SK-N-SH (cell line): ENCODE measurements at regions not wholly inside any gene's neighbourhood (a gene's known extent, or its start where the extent isn't known, plus 50 kb on each side); places are given as distances from the start of the nearest gene placed in this dataset.

Source experiments
- MXI1 ChIP-seq: IDR thresholded peaks from 2 replicates; pipeline ENCODE4 v1.6.1; 2012; ENCODE audit warnings: mild to moderate bottlenecking, low read depth, low read length, improper control_type of control experiment
- RXRA ChIP-seq: IDR thresholded peaks from 2 replicates; pipeline ENCODE4 v1.4.0; 2012; ENCODE audit warnings: low read depth, mild to moderate bottlenecking, borderline replicate concordance
- YY1 ChIP-seq: IDR thresholded peaks from 2 replicates; pipeline ENCODE4 v1.4.0; 2012; ENCODE audit warnings: low read depth, mild to moderate bottlenecking
- TF ChIP-seq, protein P1 (sequence below): IDR thresholded peaks from 2 replicates; pipeline ENCODE4 v1.6.1; 2012; ENCODE audit warnings: mild to moderate bottlenecking, low read depth, low read length, moderate library complexity
- TF ChIP-seq, protein P2 (sequence below): fragments of 200-600 bp; sonication (generic); IDR thresholded peaks from 2 replicates; pipeline ENCODE4 v1.6.1; 2017; ENCODE audit warnings: antibody characterized with exemption, mild to moderate bottlenecking, moderate library complexity

DNA sequence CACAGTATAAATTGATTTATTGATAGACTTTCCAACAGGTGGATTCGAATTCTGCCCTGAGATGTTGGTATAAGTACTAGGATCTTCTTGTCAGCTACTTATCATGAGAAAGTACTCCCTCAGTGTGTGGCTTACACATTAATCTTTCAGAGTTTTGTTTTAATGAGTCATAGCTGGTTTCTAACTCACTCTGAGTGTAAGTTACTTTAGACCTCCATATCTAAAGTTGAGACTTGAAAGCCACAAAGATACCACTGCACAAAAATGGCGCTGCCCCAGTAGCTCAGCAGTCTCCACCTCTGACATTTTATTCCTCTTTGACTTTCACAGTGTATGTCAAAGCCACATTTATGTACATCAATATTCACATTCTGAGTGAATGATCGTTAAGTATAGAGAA lies 318.5 kb downstream of the ARAP2 start:
- TF ChIP-seq, protein P1, sequence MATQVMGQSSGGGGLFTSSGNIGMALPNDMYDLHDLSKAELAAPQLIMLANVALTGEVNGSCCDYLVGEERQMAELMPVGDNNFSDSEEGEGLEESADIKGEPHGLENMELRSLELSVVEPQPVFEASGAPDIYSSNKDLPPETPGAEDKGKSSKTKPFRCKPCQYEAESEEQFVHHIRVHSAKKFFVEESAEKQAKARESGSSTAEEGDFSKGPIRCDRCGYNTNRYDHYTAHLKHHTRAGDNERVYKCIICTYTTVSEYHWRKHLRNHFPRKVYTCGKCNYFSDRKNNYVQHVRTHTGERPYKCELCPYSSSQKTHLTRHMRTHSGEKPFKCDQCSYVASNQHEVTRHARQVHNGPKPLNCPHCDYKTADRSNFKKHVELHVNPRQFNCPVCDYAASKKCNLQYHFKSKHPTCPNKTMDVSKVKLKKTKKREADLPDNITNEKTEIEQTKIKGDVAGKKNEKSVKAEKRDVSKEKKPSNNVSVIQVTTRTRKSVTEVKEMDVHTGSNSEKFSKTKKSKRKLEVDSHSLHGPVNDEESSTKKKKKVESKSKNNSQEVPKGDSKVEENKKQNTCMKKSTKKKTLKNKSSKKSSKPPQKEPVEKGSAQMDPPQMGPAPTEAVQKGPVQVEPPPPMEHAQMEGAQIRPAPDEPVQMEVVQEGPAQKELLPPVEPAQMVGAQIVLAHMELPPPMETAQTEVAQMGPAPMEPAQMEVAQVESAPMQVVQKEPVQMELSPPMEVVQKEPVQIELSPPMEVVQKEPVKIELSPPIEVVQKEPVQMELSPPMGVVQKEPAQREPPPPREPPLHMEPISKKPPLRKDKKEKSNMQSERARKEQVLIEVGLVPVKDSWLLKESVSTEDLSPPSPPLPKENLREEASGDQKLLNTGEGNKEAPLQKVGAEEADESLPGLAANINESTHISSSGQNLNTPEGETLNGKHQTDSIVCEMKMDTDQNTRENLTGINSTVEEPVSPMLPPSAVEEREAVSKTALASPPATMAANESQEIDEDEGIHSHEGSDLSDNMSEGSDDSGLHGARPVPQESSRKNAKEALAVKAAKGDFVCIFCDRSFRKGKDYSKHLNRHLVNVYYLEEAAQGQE = no peak
- no peak for TF ChIP-seq YY1
- TF ChIP-seq MXI1 = no peak
- no peak for TF ChIP-seq RXRA
- TF ChIP-seq, protein P2, sequence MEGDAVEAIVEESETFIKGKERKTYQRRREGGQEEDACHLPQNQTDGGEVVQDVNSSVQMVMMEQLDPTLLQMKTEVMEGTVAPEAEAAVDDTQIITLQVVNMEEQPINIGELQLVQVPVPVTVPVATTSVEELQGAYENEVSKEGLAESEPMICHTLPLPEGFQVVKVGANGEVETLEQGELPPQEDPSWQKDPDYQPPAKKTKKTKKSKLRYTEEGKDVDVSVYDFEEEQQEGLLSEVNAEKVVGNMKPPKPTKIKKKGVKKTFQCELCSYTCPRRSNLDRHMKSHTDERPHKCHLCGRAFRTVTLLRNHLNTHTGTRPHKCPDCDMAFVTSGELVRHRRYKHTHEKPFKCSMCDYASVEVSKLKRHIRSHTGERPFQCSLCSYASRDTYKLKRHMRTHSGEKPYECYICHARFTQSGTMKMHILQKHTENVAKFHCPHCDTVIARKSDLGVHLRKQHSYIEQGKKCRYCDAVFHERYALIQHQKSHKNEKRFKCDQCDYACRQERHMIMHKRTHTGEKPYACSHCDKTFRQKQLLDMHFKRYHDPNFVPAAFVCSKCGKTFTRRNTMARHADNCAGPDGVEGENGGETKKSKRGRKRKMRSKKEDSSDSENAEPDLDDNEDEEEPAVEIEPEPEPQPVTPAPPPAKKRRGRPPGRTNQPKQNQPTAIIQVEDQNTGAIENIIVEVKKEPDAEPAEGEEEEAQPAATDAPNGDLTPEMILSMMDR = no peak
